ENCODE measurements at regions not wholly inside any gene's neighbourhood (a gene's known extent, or its start where the extent isn't known, plus 50 kb on each side); places are given as distances from the start of the nearest gene placed in this dataset.

- POLR2A ChIA-PET, result no interaction called here
- intact Hi-C loops (cut with micrococcal nuclease), result no loop called here
- H3K36me3 ChIP-seq (ENCODE audit: control insufficient read depth in 2 of 2, extremely low read depth in 1 of 2, insufficient read depth in 2 of 2, low read length in 2 of 2), result no peaks in the 10 kb centered on the region
- CTCF ChIA-PET, result no interaction called here
- H3K79me2 ChIP-seq (ENCODE audit: control insufficient read depth, insufficient read depth, low read length), result no peaks in the 10 kb centered on the region
- H3K4me3 ChIP-seq (replicated peaks in 1 of 3; ENCODE audit: insufficient read depth in 1 of 3, low read depth in 1 of 3, low read length in 3 of 3), result no peak overlapping the region
- H3K27me3 ChIP-seq (ENCODE audit: control insufficient read depth in 2 of 2, insufficient read depth in 2 of 2, low read length in 2 of 2), result no peaks in the 10 kb centered on the region
- DNase-seq (ENCODE audit: low read depth, low spot score) (no peak), FAIRE-seq (no peak)
- no peak overlapping the region for H2AFZ ChIP-seq (ENCODE audit: low read depth, low read length)
- no peaks in the 10 kb centered on the region for H3K9me1 ChIP-seq (replicated peaks; ENCODE audit: control insufficient read depth, extremely low read depth, insufficient read depth, low read length)
- H3K9ac ChIP-seq (replicated peaks; ENCODE audit: extremely low read depth, insufficient read depth, low read length), result no peak overlapping the region
- H3K4me1 ChIP-seq (ENCODE audit: control insufficient read depth, extremely low read depth, insufficient read depth, low read length), result no peaks in the 10 kb centered on the region
- no peak overlapping the region for H3K4me2 ChIP-seq (ENCODE audit: insufficient read depth, low read length)
- TF ChIP-seq MAX (IDR thresholded peaks at IDR 0.05; ENCODE audit: insufficient read depth, insufficient read length), result no peak
- TF ChIP-seq, protein P1, sequence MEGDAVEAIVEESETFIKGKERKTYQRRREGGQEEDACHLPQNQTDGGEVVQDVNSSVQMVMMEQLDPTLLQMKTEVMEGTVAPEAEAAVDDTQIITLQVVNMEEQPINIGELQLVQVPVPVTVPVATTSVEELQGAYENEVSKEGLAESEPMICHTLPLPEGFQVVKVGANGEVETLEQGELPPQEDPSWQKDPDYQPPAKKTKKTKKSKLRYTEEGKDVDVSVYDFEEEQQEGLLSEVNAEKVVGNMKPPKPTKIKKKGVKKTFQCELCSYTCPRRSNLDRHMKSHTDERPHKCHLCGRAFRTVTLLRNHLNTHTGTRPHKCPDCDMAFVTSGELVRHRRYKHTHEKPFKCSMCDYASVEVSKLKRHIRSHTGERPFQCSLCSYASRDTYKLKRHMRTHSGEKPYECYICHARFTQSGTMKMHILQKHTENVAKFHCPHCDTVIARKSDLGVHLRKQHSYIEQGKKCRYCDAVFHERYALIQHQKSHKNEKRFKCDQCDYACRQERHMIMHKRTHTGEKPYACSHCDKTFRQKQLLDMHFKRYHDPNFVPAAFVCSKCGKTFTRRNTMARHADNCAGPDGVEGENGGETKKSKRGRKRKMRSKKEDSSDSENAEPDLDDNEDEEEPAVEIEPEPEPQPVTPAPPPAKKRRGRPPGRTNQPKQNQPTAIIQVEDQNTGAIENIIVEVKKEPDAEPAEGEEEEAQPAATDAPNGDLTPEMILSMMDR (IDR thresholded peaks at IDR 0.05; ENCODE audit: extremely low read depth in 1 of 2, insufficient read depth in 1 of 2, low read depth in 1 of 2, low read length in 2 of 2), result no peak
- no peak for TF ChIP-seq GATA2 (IDR thresholded peaks at IDR 0.05; ENCODE audit: insufficient read depth, insufficient read length, low read depth, low read length)
- TF ChIP-seq MYC (IDR thresholded peaks at IDR 0.05; ENCODE audit: low read depth, low read length), result no peak
- TF ChIP-seq POLR2A (IDR thresholded peaks at IDR 0.05; ENCODE audit: low read depth, low read length), result no peak
- TF ChIP-seq FOS (IDR thresholded peaks at IDR 0.05; ENCODE audit: borderline replicate concordance, insufficient read depth, low read length), result no peak
- H3K9me3 ChIP-seq (replicated peaks; ENCODE audit: control insufficient read depth, insufficient read depth, low read length), result no peaks in the 10 kb centered on the region
- no peak overlapping the region for H3K27ac ChIP-seq (ENCODE audit: insufficient read depth, low read depth, low read length)
- BruUV-seq (replicated peaks), result no TSS peak
- dilution Hi-C loops (cut with MboI; ENCODE audit: extremely low pct_ligation_motif_present, low sequenced_read_pairs), result no loop called here
- no peaks in the 10 kb centered on the region for H4K20me1 ChIP-seq (replicated peaks; ENCODE audit: control insufficient read depth, extremely low read depth, insufficient read depth, low read length)
These were observed 1471.7 kb upstream of the PRR20A start for GRCh38 chr13:55669051-55669450.

GRCh38 chr13:55673910-55674309 lies 1466.8 kb upstream of the PRR20A start:
- intact Hi-C loops (cut with micrococcal nuclease), result no loop called here
- H3K9ac ChIP-seq (replicated peaks; ENCODE audit: extremely low read depth, insufficient read depth, low read length), result no peak overlapping the region
- no peak overlapping the region for H3K4me3 ChIP-seq (replicated peaks in 1 of 3; ENCODE audit: insufficient read depth in 1 of 3, low read depth in 1 of 3, low read length in 3 of 3)
- H3K79me2 ChIP-seq (ENCODE audit: control insufficient read depth, insufficient read depth, low read length), result no peaks in the 10 kb centered on the region
- dilution Hi-C loops (cut with MboI; ENCODE audit: extremely low pct_ligation_motif_present, low sequenced_read_pairs), result no loop called here
- BruUV-seq (replicated peaks), result no TSS peak
- ChIA-PET POLR2A (no interaction called here), CTCF (no interaction called here)
- peaks cover 2% of the 10 kb centered on the region for H3K9me3 ChIP-seq (replicated peaks; ENCODE audit: control insufficient read depth, insufficient read depth, low read length)
- H3K36me3 ChIP-seq (ENCODE audit: control insufficient read depth in 2 of 2, extremely low read depth in 1 of 2, insufficient read depth in 2 of 2, low read length in 2 of 2), result no peaks in the 10 kb centered on the region
- H2AFZ ChIP-seq (ENCODE audit: low read depth, low read length), result no peak overlapping the region
- no peaks in the 10 kb centered on the region for H3K9me1 ChIP-seq (replicated peaks; ENCODE audit: control insufficient read depth, extremely low read depth, insufficient read depth, low read length)
- H3K27ac ChIP-seq (ENCODE audit: insufficient read depth, low read depth, low read length), result no peak overlapping the region
- FAIRE-seq (no peak), DNase-seq (ENCODE audit: low read depth, low spot score) (no peak)
- no peaks in the 10 kb centered on the region for H3K27me3 ChIP-seq (ENCODE audit: control insufficient read depth in 2 of 2, insufficient read depth in 2 of 2, low read length in 2 of 2)
- H3K4me1 ChIP-seq (ENCODE audit: control insufficient read depth, extremely low read depth, insufficient read depth, low read length), result no peaks in the 10 kb centered on the region
- H4K20me1 ChIP-seq (replicated peaks; ENCODE audit: control insufficient read depth, extremely low read depth, insufficient read depth, low read length), result no peaks in the 10 kb centered on the region
- no peak overlapping the region for H3K4me2 ChIP-seq (ENCODE audit: insufficient read depth, low read length)
- no peak for TF ChIP-seq POLR2A (IDR thresholded peaks at IDR 0.05; ENCODE audit: low read depth, low read length)
- TF ChIP-seq, protein P1 (IDR thresholded peaks at IDR 0.05; ENCODE audit: extremely low read depth in 1 of 2, insufficient read depth in 1 of 2, low read depth in 1 of 2, low read length in 2 of 2), result no peak
- no peak for TF ChIP-seq GATA2 (IDR thresholded peaks at IDR 0.05; ENCODE audit: insufficient read depth, insufficient read length, low read depth, low read length)
- TF ChIP-seq POLR2AphosphoS5 (IDR thresholded peaks at IDR 0.05; ENCODE audit: insufficient read depth, low read depth, low read length), result no peak
- TF ChIP-seq MAX (IDR thresholded peaks at IDR 0.05; ENCODE audit: insufficient read depth, insufficient read length), result no peak
- no peak for TF ChIP-seq JUN (IDR thresholded peaks at IDR 0.05; ENCODE audit: borderline replicate concordance, insufficient read depth, insufficient read length, low read depth)
- no peak for TF ChIP-seq FOS (IDR thresholded peaks at IDR 0.05; ENCODE audit: borderline replicate concordance, insufficient read depth, low read length)
- no peak for TF ChIP-seq EZH2 (IDR thresholded peaks at IDR 0.05; ENCODE audit: borderline replicate concordance, low read depth, low read length, severe bottlenecking)
- TF ChIP-seq MYC (IDR thresholded peaks at IDR 0.05; ENCODE audit: low read depth, low read length), result no peak
